ENCODE measurements at regions not wholly inside any gene's neighbourhood (a gene's known extent, or its start where the extent isn't known, plus 50 kb on each side); places are given as distances from the start of the nearest gene placed in this dataset.

DNA sequence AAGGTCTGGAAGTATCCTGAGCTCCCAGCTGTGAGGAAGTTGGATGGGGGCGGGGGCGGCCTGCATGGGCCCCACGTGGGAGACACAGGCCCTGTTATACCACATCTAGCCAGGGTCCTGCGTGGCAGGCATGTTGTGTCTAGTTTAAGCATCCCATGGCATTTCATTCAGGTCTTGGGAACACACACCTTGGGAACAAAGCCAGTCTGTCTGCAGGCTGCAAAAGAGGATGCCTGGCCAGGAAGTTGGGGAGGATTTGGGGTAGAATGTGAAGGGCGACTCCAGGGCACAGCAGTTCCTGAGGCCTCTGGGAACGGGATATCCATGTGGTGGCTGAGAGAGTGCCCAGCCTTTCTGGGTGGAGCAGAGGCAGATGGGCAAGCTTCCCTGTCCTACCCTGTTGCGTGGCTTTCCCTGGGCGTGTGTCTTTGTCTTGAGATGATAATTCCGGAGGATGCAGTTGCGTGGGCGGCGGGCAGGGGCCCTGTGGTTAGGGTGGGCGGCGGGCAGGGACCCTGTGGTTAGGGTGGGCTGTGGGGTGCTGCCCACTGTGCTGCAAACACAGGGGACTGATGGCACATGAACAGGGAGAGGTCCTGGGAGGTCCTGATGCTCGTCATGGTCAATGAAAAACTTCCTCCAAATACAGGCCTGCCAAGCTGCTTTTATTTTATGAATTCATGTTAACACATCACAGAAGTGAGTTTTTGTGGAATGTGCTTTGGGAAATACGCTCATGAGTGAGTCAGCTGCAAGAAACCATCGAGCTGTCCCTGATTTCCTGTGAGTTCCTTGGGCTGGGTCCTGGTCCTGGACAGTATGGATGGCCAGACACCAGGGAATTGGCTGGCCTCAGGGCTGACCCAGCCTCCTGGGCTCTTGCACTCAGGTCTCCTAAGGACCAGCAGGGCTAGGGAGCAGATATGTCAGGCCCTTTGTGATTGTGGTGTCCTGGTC, 90.0 kb upstream of the HS6ST1 start:
- WGBS, 2 donors, result 64 to 79% methylated on average over 17 of the region's 17 CpGs
- Histone ChIP-seq H3K9me3 (no peaks in the 10 kb centered on the region), H3K4me1 (no peaks in the 10 kb centered on the region), H3K27ac (no peak overlapping the region), H3K27me3 (no peaks in the 10 kb centered on the region), H3K4me3 (no peak overlapping the region), H3K36me3 (ENCODE audit: low read depth, missing control alignments) (no peaks in the 10 kb centered on the region)
- TF ChIP-seq CTCF (IDR thresholded peaks at IDR 0.05) (no peak), POLR2A (IDR thresholded peaks at IDR 0.05) (no peak)
- intact Hi-C loops (cut with DNase I; ENCODE audit: low total_unique reads), result no loop called here
- DNase-seq, result peak; percentile 14

GRCh38 chr2:128409326-128410034, 90.8 kb upstream of the HS6ST1 start:
- Histone ChIP-seq H3K27ac (no peak overlapping the region), H3K9me3 (no peaks in the 10 kb centered on the region), H3K4me3 (no peak overlapping the region), H3K36me3 (ENCODE audit: low read depth, missing control alignments) (no peaks in the 10 kb centered on the region), H3K27me3 (no peaks in the 10 kb centered on the region), H3K4me1 (no peaks in the 10 kb centered on the region)
- intact Hi-C loops (cut with DNase I; ENCODE audit: low total_unique reads), result no loop called here
- no peak for TF ChIP-seq CTCF (IDR thresholded peaks at IDR 0.05)
- no peak for TF ChIP-seq POLR2A (IDR thresholded peaks at IDR 0.05)
- DNase-seq, result no peak
- 89 to 92% methylated on average over 3 to 9 of the region's 9 CpGs for WGBS, 2 donors

DNA sequence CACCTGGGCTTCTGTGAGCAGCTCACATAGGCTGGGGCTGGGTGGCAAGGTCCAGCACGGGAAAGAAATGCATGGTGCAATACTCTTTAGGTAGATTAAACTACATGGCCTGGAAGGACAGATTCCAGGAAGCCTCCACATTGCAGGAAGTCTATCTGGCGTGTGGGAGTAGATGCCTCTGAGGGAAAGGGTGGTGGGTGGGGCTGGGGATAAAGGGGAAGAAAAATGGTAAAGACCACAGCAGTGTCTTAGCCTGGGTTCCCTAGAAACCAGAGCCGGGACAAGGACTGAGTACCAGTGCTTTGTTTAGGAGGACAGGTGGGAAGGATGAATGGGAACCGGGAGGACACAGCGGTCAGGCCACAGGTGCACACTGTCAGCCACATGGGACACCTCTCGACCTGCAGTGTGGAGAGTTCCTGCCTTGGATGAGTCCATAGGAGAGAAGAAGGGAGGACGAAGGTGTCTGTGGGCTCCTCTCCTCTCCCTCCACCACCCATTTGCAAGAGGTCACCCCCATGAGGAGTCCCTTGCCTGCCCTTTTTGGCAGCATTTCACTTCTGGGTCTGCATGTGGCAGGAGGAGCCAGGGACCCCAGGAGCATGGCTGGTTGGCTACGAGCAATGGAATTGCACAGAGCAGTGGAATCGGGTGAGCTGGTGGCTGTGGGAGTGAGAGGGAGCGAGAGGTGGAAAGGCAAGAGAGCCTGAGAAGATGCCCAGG, 91.5 kb upstream of the HS6ST1 start:
- no peak overlapping the region for H3K4me3 ChIP-seq
- peak; percentile 10 for DNase-seq
- no peaks in the 10 kb centered on the region for H3K27me3 ChIP-seq
- TF ChIP-seq POLR2A (IDR thresholded peaks at IDR 0.05), result no peak
- H3K36me3 ChIP-seq (ENCODE audit: low read depth, missing control alignments), result no peaks in the 10 kb centered on the region
- no peaks in the 10 kb centered on the region for H3K9me3 ChIP-seq
- intact Hi-C loops (cut with DNase I; ENCODE audit: low total_unique reads), result no loop called here
- H3K4me1 ChIP-seq, result no peaks in the 10 kb centered on the region
- H3K27ac ChIP-seq, result no peak overlapping the region
- 91 to 92% methylated on average over 9 to 10 of the region's 10 CpGs for WGBS, 2 donors

GRCh38 chr2:128410758-128411215, 92.1 kb upstream of the HS6ST1 start:
- no peak overlapping the region for H3K27ac ChIP-seq
- H3K27me3 ChIP-seq, result no peaks in the 10 kb centered on the region
- no peaks in the 10 kb centered on the region for H3K4me1 ChIP-seq
- H3K4me3 ChIP-seq, result no peak overlapping the region
- no peaks in the 10 kb centered on the region for H3K36me3 ChIP-seq (ENCODE audit: low read depth, missing control alignments)
- WGBS, 2 donors, result 92 to 94% methylated on average over 5 to 8 of the region's 8 CpGs
- no peaks in the 10 kb centered on the region for H3K9me3 ChIP-seq
- intact Hi-C loops (cut with DNase I; ENCODE audit: low total_unique reads), result no loop called here
- TF ChIP-seq CTCF (IDR thresholded peaks at IDR 0.05) (no peak), POLR2A (IDR thresholded peaks at IDR 0.05) (no peak)
- no peak for DNase-seq

DNA sequence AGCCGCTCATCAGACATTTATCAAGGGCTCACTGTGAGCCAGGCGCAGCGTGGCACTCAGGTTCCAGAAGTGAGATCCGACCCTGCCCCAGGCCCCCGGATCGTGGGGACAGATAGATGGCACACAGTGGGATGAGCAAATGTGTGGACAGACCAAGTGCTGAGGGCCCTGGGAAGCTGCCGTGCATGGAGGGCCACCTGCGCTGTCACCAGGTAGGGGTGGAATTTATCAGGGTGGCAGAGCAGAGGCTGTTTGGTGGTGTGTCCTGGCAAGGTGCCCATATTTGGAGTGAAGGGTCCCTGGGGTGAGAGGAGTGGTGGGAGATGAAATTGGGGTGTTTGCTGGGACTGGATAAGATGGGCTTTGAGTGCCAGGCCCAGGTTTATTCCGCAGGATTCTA, 92.8 kb upstream of the HS6ST1 start:
- Histone ChIP-seq H3K36me3 (ENCODE audit: low read depth, missing control alignments) (no peaks in the 10 kb centered on the region), H3K9me3 (no peaks in the 10 kb centered on the region), H3K4me3 (no peak overlapping the region), H3K27me3 (no peaks in the 10 kb centered on the region), H3K27ac (no peak overlapping the region), H3K4me1 (no peaks in the 10 kb centered on the region)
- intact Hi-C loops (cut with DNase I; ENCODE audit: low total_unique reads), result no loop called here
- TF ChIP-seq POLR2A (IDR thresholded peaks at IDR 0.05), result no peak
- no peak for TF ChIP-seq CTCF (IDR thresholded peaks at IDR 0.05)
- WGBS, 2 donors, result 94 to 95% methylated on average over 9 of the region's 9 CpGs
- peak; percentile 8 for DNase-seq

Measured in testis (tissue), 2 donors.